T-helper 1 cell (primary cell): ENCODE measurements at regions not wholly inside any gene's neighbourhood (a gene's known extent, or its start where the extent isn't known, plus 50 kb on each side); places are given as distances from the start of the nearest gene placed in this dataset.

Source experiments
- DNase-seq, 5 donors: peaks; one replicate each; pipeline ENCODE4 v3.0.0-alpha.2; 2012 to 2020

- no peak for DNase-seq
These were observed 142.9 kb downstream of the ASCL1 start for GRCh38 chr12:103100257-103100831.

GRCh38 chr12:103102225-103102744 is 144.8 kb downstream of the ASCL1 start:
- peak in 1 of 5 donors; percentile 4 for DNase-seq

GRCh38 chr12:103105971-103106597 is 148.6 kb downstream of the ASCL1 start:
- DNase-seq: no peak

GRCh38 chr12:103109861-103110260 is 152.4 kb downstream of the ASCL1 start:
- DNase-seq: no peak

GRCh38 chr12:103114296-103115055 is 157.0 kb downstream of the ASCL1 start:
- no peak for DNase-seq

GRCh38 chr12:103128862-103129501 is 171.5 kb downstream of the ASCL1 start:
- DNase-seq: no peak

GRCh38 chr12:103130564-103130963 is 173.1 kb downstream of the ASCL1 start:
- DNase-seq: no peak

GRCh38 chr12:103138538-103138937 is 181.1 kb downstream of the ASCL1 start:
- DNase-seq: no peak

- no peak for DNase-seq
These were observed 182.4 kb downstream of the ASCL1 start for GRCh38 chr12:103139876-103140275.

GRCh38 chr12:103140286-103140685 is 182.8 kb downstream of the ASCL1 start:
- no peak for DNase-seq

GRCh38 chr12:103144278-103144677 is 186.8 kb downstream of the ASCL1 start:
- no peak for DNase-seq

- DNase-seq: no peak
These were observed 203.1 kb downstream of the ASCL1 start for GRCh38 chr12:103160622-103161021.

GRCh38 chr12:103161582-103162362 is 204.3 kb downstream of the ASCL1 start:
- DNase-seq: no peak

- no peak for DNase-seq
These were observed 209.5 kb downstream of the ASCL1 start for GRCh38 chr12:103166949-103167348.

- no peak for DNase-seq
These were observed 215.1 kb downstream of the ASCL1 start for GRCh38 chr12:103172447-103173112.

GRCh38 chr12:103175625-103176024 is 218.2 kb downstream of the ASCL1 start:
- no peak for DNase-seq

- no peak for DNase-seq
These were observed 220.3 kb downstream of the ASCL1 start for GRCh38 chr12:103177639-103178255.

- no peak for DNase-seq
These were observed 221.0 kb downstream of the ASCL1 start for GRCh38 chr12:103178366-103179080.

GRCh38 chr12:103181366-103182152 is 224.1 kb downstream of the ASCL1 start:
- DNase-seq: no peak

- no peak for DNase-seq
These were observed 224.8 kb downstream of the ASCL1 start for GRCh38 chr12:103182299-103182698.
